ENCODE measurements at regions not wholly inside any gene's neighbourhood (a gene's known extent, or its start where the extent isn't known, plus 50 kb on each side); places are given as distances from the start of the nearest gene placed in this dataset.

DNA sequence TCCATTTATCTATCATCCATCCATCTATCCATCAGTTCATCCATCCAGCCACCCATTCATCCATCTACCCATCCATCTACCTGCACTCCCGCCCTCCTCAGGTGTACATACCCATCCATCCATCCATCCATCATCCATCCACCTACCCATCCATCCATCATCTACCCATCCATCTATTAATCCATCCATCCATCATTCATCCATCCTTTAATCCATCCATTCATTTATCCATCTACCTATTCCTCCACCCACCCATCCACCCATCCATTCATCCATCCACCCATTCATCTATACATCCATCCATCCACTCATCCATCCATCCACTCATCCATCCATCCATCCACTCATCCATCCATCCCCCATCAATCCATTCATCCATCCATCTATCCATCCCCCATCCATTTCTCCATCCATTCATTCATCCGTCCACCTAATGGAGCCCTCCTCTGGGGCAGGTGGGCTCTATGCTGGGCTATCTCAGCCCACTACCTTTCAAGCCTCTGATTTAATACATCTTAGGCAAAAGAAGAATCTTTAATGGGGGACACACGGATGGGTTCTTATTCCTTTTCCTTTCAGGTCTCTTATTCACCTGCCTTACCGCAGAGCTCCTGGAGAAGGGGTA, 178.9 kb downstream of the URI1 start:
- H4K20me1 ChIP-seq (ENCODE audit: control insufficient read depth, insufficient read depth, low read depth, low read length): no peaks in the 10 kb centered on the region
- no peaks in the 10 kb centered on the region for H3F3A ChIP-seq (ENCODE audit: control insufficient read depth, insufficient read depth)
- no peak overlapping the region for H3K4me3 ChIP-seq (ENCODE audit: low read length)
- TF ChIP-seq, protein P1, sequence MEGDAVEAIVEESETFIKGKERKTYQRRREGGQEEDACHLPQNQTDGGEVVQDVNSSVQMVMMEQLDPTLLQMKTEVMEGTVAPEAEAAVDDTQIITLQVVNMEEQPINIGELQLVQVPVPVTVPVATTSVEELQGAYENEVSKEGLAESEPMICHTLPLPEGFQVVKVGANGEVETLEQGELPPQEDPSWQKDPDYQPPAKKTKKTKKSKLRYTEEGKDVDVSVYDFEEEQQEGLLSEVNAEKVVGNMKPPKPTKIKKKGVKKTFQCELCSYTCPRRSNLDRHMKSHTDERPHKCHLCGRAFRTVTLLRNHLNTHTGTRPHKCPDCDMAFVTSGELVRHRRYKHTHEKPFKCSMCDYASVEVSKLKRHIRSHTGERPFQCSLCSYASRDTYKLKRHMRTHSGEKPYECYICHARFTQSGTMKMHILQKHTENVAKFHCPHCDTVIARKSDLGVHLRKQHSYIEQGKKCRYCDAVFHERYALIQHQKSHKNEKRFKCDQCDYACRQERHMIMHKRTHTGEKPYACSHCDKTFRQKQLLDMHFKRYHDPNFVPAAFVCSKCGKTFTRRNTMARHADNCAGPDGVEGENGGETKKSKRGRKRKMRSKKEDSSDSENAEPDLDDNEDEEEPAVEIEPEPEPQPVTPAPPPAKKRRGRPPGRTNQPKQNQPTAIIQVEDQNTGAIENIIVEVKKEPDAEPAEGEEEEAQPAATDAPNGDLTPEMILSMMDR (IDR thresholded peaks at IDR 0.05; ENCODE audit: low read depth, low read length, poor library complexity, severe bottlenecking): no peak
- TF ChIP-seq EZH2phosphoT487 (IDR thresholded peaks at IDR 0.05; ENCODE audit: borderline replicate concordance, low read length): no peak
- H3K9me2 ChIP-seq (replicated peaks; ENCODE audit: control insufficient read depth, low read length): no peaks in the 10 kb centered on the region
- no peaks in the 10 kb centered on the region for H3K9me3 ChIP-seq (ENCODE audit: control insufficient read depth, insufficient read depth, low read length)
- H3K4me2 ChIP-seq (ENCODE audit: low read length): no peak overlapping the region
- no peak overlapping the region for H3K27ac ChIP-seq (ENCODE audit: low read depth, low read length)
- no peaks in the 10 kb centered on the region for H3K36me3 ChIP-seq (ENCODE audit: control insufficient read depth, low read length)
- H3K27me3 ChIP-seq (ENCODE audit: control insufficient read depth, low read length): no peaks in the 10 kb centered on the region
- H3K79me2 ChIP-seq (ENCODE audit: control insufficient read depth, low read length): no peaks in the 10 kb centered on the region
- no peaks in the 10 kb centered on the region for H3K4me1 ChIP-seq (ENCODE audit: control insufficient read depth, low read length)

- H3K27me3 ChIP-seq (ENCODE audit: control insufficient read depth, low read length): no peaks in the 10 kb centered on the region
- no peaks in the 10 kb centered on the region for H3K9me2 ChIP-seq (replicated peaks; ENCODE audit: control insufficient read depth, low read length)
- no peaks in the 10 kb centered on the region for H3K36me3 ChIP-seq (ENCODE audit: control insufficient read depth, low read length)
- no peak overlapping the region for H3K4me3 ChIP-seq (ENCODE audit: low read length)
- TF ChIP-seq EZH2phosphoT487 (IDR thresholded peaks at IDR 0.05; ENCODE audit: borderline replicate concordance, low read length): no peak
- TF ChIP-seq, protein P1 (IDR thresholded peaks at IDR 0.05; ENCODE audit: low read depth, low read length, poor library complexity, severe bottlenecking): no peak
- H3K27ac ChIP-seq (ENCODE audit: low read depth, low read length): no peak overlapping the region
- no peaks in the 10 kb centered on the region for H3K9me3 ChIP-seq (ENCODE audit: control insufficient read depth, insufficient read depth, low read length)
- no peaks in the 10 kb centered on the region for H3K4me1 ChIP-seq (ENCODE audit: control insufficient read depth, low read length)
- no peaks in the 10 kb centered on the region for H4K20me1 ChIP-seq (ENCODE audit: control insufficient read depth, insufficient read depth, low read depth, low read length)
- no peaks in the 10 kb centered on the region for H3F3A ChIP-seq (ENCODE audit: control insufficient read depth, insufficient read depth)
- no peak overlapping the region for H3K4me2 ChIP-seq (ENCODE audit: low read length)
- H3K79me2 ChIP-seq (ENCODE audit: control insufficient read depth, low read length): no peaks in the 10 kb centered on the region
Observed at GRCh38 chr19:30122431-30122830, 180.4 kb downstream of the URI1 start.

GRCh38 chr19:30123119-30123518, 181.1 kb downstream of the URI1 start:
- H3K79me2 ChIP-seq (ENCODE audit: control insufficient read depth, low read length): no peaks in the 10 kb centered on the region
- no peaks in the 10 kb centered on the region for H4K20me1 ChIP-seq (ENCODE audit: control insufficient read depth, insufficient read depth, low read depth, low read length)
- no peaks in the 10 kb centered on the region for H3K9me2 ChIP-seq (replicated peaks; ENCODE audit: control insufficient read depth, low read length)
- no peaks in the 10 kb centered on the region for H3K9me3 ChIP-seq (ENCODE audit: control insufficient read depth, insufficient read depth, low read length)
- no peak overlapping the region for H3K4me2 ChIP-seq (ENCODE audit: low read length)
- no peaks in the 10 kb centered on the region for H3K36me3 ChIP-seq (ENCODE audit: control insufficient read depth, low read length)
- no peaks in the 10 kb centered on the region for H3K27me3 ChIP-seq (ENCODE audit: control insufficient read depth, low read length)
- TF ChIP-seq, protein P1 (IDR thresholded peaks at IDR 0.05; ENCODE audit: low read depth, low read length, poor library complexity, severe bottlenecking): no peak
- TF ChIP-seq EZH2phosphoT487 (IDR thresholded peaks at IDR 0.05; ENCODE audit: borderline replicate concordance, low read length): no peak
- no peak overlapping the region for H3K4me3 ChIP-seq (ENCODE audit: low read length)
- no peak overlapping the region for H3K27ac ChIP-seq (ENCODE audit: low read depth, low read length)
- H3K4me1 ChIP-seq (ENCODE audit: control insufficient read depth, low read length): no peaks in the 10 kb centered on the region
- H3F3A ChIP-seq (ENCODE audit: control insufficient read depth, insufficient read depth): no peaks in the 10 kb centered on the region

Data from DOHH2 (cell line).